Suprapubic skin (tissue), 3 donors: ENCODE measurements at regions not wholly inside any gene's neighbourhood (a gene's known extent, or its start where the extent isn't known, plus 50 kb on each side); places are given as distances from the start of the nearest gene placed in this dataset.

Source experiments
- POLR2AphosphoS5 ChIP-seq, 3 donors: sonication (generic); formaldehyde crosslinking; IDR thresholded peaks; one replicate each; pipeline ENCODE4 v1.6.1; 2017; ENCODE audit warnings: antibody characterized with exemption in 3 of 3
- TF ChIP-seq, protein P1 (sequence below), 2 donors: fragments of 200-600 bp in 1 of 2; fragments of 450-650 bp in 1 of 2; sonication (generic) in 1 of 2; IDR thresholded peaks; one replicate each; pipeline ENCODE4 v1.5.1; 2016 to 2019; ENCODE audit warnings: antibody characterized with exemption in 2 of 2, mild to moderate bottlenecking in 1 of 2, moderate library complexity in 1 of 2

- TF ChIP-seq, protein P1, sequence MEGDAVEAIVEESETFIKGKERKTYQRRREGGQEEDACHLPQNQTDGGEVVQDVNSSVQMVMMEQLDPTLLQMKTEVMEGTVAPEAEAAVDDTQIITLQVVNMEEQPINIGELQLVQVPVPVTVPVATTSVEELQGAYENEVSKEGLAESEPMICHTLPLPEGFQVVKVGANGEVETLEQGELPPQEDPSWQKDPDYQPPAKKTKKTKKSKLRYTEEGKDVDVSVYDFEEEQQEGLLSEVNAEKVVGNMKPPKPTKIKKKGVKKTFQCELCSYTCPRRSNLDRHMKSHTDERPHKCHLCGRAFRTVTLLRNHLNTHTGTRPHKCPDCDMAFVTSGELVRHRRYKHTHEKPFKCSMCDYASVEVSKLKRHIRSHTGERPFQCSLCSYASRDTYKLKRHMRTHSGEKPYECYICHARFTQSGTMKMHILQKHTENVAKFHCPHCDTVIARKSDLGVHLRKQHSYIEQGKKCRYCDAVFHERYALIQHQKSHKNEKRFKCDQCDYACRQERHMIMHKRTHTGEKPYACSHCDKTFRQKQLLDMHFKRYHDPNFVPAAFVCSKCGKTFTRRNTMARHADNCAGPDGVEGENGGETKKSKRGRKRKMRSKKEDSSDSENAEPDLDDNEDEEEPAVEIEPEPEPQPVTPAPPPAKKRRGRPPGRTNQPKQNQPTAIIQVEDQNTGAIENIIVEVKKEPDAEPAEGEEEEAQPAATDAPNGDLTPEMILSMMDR (IDR thresholded peaks at IDR 0.05) = no peak
- TF ChIP-seq POLR2AphosphoS5 (IDR thresholded peaks at IDR 0.05) = no peak
These were observed 68.8 kb upstream of the ATP2B2 start for GRCh38 chr3:10574101-10574620.
